HG02943 (cell line): ENCODE measurements at regions not wholly inside any gene's neighbourhood (a gene's known extent, or its start where the extent isn't known, plus 50 kb on each side); places are given as distances from the start of the nearest gene placed in this dataset.

Experiments
- ATAC-seq: cut with Tn5 transposase; IDR thresholded peaks from one replicate; pipeline ENCODE4 v1.9.1; 2021; ENCODE audit warnings: mild to moderate bottlenecking, low read depth, moderate library complexity; ENCODE audit not compliant: unreplicated experiment

- no peak for ATAC-seq
These were observed 250.3 kb downstream of the DMAC1 start for GRCh38 chr9:7549249-7549648.

- no peak for ATAC-seq
These were observed 253.3 kb downstream of the DMAC1 start for GRCh38 chr9:7546261-7546660.

DNA sequence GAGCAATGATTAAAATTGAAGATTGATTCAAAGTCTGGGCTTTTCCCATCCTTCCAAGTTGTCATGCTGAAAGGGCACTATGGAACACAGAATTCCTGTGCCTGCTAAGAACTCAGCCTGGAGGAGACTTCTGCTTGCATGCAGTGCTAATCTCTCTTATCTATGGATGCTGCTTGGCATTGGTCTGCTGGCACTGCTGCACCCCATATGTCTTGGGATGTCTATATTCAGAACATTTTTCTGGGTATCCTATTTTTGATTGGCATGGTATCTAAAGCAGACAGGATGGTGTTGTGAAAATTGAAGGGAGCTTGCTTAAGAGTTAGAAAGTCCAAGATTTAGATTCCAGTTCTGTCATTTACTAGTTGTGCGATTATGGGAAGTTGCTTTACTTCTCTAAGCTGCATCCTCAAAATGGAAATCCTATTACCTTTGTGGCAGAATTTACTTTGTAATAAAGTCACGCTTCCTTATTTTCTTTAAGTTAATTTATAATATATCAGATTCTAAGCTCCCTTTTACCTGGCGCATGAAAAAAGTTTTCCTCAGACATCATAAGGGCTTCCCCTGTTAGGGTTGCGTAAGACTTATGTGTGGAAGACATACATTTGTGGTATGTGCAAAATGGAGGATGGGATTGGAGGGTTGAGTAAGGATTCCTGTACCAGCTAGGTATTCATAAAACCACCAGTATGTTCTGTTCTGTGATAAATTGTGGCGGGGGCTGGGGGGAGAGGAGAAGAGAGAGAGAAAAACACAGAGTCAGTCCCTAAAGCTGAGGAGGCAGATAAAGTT is 254.0 kb downstream of the DMAC1 start:
- no peak for ATAC-seq

GRCh38 chr9:7542693-7543092 is 256.9 kb downstream of the DMAC1 start:
- ATAC-seq: no peak

DNA sequence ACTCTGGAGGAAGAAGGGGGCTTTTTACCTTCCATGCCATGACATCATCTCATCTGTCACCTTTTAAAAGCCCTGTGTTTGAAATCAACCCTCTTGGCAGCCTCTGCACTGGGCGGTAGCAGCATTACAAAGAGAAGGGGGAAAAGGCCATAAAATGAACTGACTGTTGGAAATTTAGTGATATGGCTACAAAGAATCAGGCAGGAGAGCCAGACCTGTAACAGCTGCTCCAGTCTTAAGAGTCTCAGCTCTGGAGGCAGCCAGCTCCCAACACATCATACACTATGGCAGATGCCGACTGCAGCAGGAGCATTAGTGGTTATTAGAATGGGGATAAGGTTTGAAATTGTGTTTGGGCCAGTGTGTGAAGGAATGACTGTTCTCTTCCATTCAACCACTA is 257.5 kb downstream of the DMAC1 start:
- no peak for ATAC-seq

GRCh38 chr9:7536310-7536939 is 263.2 kb downstream of the DMAC1 start:
- peak; percentile 77 for ATAC-seq

DNA sequence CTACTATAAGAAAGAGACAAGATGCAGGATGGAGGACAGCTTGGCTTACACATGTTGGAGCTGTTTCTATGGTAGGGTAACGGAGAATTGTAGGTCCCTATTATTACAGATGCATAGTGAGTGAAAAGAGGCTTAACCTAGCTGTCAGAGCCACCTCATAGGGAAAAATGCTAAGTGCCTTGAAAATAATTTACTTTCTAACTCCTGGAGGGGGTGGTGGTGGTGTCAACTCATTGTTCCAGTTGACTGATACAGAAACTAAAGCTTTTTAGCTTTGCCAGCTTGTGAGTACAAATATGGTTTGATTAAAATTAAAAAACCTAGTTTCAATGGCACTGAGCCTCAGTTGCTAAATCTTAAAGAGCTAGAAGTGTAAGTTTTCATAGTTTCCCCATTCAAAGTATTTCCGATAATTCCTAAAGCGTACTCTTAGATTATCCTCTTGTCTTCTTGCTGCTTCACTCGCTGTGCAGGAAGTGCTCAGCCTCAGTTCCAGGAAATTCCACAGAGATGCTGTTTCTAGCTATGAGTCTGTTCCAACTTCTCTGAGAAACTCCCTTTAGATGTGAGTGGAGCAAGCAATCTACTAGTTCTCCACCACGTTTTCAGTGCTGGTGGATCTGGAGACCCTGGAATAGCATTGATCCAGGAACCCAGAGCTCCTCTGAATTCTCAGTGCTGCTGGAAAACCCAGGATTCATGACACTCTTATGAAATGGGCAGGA is 265.2 kb downstream of the DMAC1 start:
- ATAC-seq: no peak

DNA sequence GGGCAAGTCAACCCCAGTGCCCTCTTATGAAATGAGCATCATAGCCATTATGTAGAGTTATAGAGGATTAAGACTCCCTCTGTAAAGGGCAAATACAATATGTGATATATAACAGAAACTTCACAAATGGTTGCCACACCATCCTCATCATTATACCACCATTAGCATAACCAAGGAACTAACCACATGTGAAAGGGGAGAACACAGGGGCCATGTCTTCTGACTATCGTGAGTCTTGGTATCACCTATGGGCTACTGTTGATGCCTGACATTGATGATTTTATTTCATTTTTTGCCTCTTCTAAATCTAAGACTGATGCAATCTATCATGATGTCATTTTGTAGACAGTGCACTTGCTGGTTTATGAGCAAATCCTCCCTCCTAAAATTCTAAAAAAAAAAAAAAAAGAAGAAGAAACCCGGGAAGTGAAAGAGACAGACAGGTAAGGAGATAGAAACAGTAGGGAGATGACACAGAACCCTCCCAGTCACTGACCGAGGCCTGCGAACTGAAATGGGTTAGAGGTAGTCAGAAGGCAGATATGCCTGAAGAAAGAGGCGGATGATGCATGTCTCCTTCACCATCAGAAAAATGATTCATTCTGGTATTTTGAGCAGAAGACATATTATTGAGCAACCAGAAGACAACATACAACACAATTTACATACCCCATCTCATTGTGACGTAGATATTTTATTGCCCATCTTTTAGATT is 266.0 kb downstream of the DMAC1 start:
- no peak for ATAC-seq

GRCh38 chr9:7523426-7524043 is 276.0 kb downstream of the DMAC1 start:
- no peak for ATAC-seq

GRCh38 chr9:7520396-7520795 is 279.2 kb downstream of the DMAC1 start:
- ATAC-seq: no peak

DNA sequence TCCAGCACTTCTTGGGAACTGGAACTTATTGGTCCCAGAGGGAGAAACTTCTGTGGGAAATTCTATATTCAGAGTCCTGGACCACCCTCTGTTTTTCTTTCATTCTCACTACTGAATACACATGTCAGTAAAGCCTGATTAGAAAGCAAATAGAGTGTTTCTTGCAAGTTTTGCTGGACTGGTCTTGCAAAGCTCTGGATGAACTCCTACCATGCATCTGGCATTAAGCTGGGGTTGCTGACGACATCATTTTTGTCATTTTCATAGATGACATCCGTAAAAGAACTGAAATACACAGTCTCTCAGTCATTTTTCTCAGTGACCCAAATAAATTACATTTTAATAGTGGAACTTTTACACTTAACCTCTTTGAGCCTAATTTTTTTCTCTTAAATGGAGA is 283.2 kb downstream of the DMAC1 start:
- ATAC-seq: no peak

DNA sequence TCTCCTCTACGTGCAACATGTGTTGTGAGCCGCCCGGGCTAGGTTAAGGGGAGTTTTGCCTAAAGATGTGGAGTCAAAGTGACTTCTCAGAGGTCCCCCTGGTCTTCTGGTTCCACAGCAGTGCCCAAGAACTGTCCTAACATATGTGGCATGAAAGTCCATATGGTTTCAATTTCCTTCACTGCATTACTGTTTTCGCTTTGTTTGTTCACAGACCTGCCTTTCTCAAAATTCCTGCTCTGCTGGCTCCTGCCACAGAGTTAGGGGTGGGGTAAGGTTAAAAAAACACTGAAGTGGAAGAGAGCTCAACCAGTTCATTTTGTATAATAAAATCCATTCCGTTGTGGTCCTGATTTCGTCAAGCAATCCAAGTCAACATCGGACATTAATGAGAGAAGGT is 289.4 kb downstream of the DMAC1 start:
- ATAC-seq: no peak

DNA sequence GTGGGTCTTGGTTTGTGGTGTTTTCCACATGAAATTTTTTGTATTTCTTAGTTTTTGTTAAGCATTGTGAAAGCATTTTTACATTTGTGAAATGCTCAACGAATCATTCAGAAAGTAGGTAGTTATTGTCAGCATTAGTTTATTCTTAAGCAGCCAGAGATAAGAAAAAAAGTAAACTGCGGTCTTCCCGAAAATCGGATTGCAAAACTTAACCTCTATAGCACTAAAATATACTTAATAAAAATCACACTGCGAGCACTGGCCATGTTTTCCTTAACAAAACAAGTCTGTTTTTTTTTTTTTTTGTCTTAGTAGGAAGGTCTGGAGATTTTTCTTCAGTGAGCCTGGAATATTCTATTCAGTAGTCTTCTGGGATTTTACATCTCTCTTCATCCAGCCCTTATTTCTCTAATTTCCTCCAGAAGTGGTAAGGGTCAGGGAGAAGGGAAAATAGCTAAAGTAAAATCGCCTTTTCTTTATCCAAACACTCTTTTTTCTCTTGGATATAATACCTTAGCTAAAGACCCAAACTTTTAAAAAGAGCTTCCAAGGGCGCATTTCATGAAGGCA is 289.9 kb downstream of the DMAC1 start:
- no peak for ATAC-seq

DNA sequence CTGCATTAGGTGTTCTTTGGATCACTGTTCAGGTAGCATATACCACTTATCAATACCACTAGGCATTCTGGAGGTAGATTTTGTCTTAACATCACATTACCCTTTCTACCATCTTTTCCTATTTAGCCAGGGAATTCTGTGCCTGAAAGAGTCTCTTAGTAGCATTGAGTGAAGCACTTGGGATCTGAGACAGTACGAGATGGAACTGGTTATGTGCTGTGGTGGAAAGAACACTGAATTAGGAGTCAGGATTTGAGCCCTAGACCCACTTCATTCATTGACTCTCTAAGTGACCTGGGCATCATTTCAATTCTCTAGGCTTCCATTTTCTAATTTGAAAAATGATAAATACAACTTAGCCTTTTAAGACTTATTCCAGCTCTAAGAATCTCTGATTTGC is 291.1 kb downstream of the DMAC1 start:
- ATAC-seq: no peak

DNA sequence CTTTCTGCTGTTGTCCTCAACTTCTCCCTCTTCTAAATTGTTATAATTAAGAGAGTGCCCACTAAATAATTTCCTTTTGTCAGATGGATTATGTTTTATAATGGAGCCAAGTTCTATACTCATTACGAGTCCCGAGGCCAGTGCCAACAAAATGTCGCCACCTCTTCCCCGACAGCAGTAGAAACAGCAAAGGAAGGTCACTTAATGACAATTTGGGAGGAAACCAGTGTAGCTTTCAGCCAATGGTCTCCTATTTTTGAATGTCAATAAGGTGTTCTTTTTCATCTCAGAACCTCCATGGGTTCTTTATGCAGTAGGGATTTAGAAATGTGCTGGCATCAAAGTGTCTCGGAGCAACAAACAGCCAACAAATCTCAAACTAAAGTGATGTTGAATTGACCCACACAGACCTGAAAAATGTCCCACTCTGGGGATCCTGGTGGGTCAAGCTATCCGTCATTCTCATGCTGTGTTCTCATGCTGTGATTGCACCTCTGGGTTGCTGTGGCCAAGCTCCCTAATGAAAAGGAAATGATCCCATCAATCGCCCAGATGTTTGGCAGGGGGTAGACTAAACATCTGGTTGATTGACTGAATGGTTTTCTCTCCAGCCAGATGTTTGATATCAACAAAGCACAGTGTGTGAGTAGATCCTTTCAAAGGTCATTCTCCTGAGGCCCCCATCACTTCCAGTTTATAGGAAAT is 291.9 kb downstream of the DMAC1 start:
- ATAC-seq: no peak

DNA sequence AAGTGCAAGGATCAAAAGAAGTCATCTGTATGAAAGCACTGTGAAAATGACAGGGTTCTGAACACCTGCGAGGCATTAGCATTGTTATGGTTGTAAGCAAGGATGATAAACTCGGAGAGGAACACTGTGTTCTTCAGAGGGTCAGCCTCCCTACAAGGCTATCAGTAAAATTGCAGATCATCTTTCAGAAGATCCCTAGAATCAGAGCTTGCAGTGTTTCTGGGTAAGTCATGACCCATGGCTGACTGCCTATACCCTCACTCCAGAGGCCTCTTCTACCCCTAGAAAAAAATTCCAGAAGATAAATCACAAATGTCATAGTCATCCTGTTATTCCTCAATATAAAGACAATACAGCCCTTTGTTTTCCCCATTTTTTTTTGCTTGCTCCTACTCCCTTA is 292.6 kb downstream of the DMAC1 start:
- no peak for ATAC-seq

GRCh38 chr9:7500521-7500920 is 299.1 kb downstream of the DMAC1 start:
- ATAC-seq: no peak

- ATAC-seq: no peak
These were observed 307.9 kb downstream of the DMAC1 start for GRCh38 chr9:7491641-7492040.

DNA sequence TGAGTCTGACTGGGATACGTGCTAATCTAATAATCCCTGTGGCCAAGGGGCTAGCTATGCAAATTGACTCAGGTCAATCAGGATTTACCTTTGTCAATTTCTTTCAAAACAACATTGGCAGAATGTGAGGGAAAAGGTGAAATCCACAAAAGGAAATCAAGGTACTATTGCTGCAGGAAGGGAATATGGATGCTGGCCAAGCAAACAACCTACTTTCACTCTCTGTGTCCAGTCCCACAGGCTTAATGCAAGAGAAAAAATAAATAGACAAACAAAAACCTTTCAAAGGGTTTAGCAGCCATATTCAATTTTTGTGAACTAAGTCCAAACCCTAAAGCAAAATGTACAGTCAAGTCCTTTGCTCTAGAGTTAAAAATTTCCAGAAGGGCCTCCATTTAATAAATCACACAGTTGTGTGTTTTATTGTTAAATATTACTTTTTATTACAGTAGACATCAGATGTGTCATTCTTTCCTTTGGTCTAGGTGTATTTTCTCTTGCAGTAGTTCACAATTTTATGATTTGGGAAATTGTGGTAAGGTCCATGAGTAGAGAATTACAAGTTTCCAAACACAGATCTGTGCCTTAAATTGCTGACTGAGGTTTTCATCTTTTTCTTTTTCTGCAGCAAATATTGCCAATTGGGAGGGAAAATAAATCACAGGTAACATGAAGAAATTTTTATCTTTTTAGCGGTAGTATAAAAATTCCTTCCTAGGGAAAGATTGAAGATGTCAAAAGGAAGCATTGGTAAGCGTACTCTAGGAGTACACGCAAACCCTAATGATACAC is 309.1 kb downstream of the DMAC1 start:
- no peak for ATAC-seq
